SK-N-MC (cell line): ENCODE measurements at regions not wholly inside any gene's neighbourhood (a gene's known extent, or its start where the extent isn't known, plus 50 kb on each side); places are given as distances from the start of the nearest gene placed in this dataset.
"Not testable (repeated sequence)": the region's sequence is repeated elsewhere in the genome, so short reads cannot be mapped to it uniquely, and the experiment has no call there.

ENCODE experiments used
- DNase-seq: peaks from one replicate; pipeline ENCODE4 v3.0.0-alpha.2; 2011; ENCODE audit warnings: low read depth, low spot score
- H3K27ac ChIP-seq: fragments of 200-600 bp; sonication (generic); 2 replicates; pipeline ENCODE4 v1.5.1; 2016; ENCODE audit warnings: mixed run types
- H3K36me3 ChIP-seq: fragments of 200-600 bp; sonication (generic); 2 replicates; pipeline ENCODE4 v1.6.1; 2017; ENCODE audit warnings: antibody characterized with exemption, low read length, mixed read lengths; ENCODE audit not compliant: insufficient read depth
- H3K4me3 ChIP-seq: fragments of 200-600 bp; sonication (generic); 2 replicates; pipeline ENCODE4 v1.5.1; 2016
- H3K9ac ChIP-seq: fragments of 200-600 bp; sonication (generic); 2 replicates; pipeline ENCODE4 v1.8.0; 2017; ENCODE audit warnings: mixed run types, mixed read lengths; ENCODE audit not compliant: insufficient read length
- H3K9me3 ChIP-seq: fragments of 200-600 bp; sonication (generic); 2 replicates; pipeline ENCODE4 v1.6.1; 2017; ENCODE audit warnings: low read depth, mild to moderate bottlenecking, antibody characterized with exemption, low read length, moderate library complexity, mixed read lengths

DNA sequence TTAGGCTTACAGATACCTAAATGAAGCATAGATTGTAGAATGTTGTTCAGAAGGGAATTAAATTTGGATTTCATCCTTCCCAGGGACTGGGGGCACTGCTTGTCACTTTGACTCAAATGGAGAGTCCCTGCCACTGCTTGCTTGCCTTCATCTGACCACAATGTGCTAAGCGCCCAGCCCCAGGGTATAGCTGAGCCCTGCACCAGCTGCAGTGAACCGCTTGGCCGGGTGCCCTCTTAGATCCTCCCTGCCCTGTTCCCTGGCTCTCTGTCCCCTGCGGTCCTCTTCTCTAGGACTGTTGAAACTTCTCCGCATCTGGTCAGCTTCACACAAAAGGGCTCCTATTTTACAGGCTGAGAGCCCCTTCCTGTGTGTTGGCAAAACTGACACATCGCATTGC, 170.9 kb downstream of the BCL2L11 start:
- not testable (repeated sequence) for H3K4me3 ChIP-seq, DNase-seq

DNA sequence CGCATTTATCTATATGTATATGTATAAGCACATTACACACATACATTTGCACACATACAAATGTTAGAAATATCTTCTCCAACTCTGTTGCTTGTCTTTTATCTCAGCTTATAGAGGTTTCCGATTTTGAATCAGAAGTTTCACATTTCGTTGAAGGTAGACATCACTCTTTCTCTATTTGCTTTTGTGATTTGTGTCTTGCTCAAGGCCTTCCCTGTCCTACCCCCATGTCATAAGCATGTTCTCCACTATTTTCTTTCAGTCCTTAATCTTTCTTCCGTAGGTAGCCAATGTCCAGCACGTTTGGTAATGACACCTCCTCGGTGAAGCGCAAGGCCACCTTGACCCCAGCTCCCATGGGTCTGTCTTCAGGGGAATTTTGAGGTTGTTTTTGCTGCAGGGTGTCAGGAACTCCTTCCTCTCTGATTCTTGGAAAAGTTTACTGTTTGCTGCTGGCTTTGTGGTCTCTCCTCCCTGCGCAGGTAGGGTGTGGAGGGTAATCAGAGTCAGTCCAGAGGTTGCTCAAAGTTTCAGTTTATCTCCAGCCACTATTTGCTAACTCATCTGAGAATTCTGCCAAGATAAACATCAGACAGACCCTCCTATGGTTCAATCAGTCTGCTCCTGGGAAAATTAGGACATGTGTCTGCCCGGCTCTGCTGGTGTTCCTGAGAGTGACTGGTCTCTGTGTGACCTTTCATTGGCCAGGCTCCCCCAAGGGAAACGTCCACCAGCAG, 171.7 kb downstream of the BCL2L11 start:
- not testable (repeated sequence) for H3K4me3 ChIP-seq, H3K27ac ChIP-seq, DNase-seq, H3K36me3 ChIP-seq, H3K9ac ChIP-seq, H3K9me3 ChIP-seq

More for the DNA sequence above, 170.9 kb downstream of the BCL2L11 start:
- not testable (repeated sequence) for H3K36me3 ChIP-seq, H3K9ac ChIP-seq, H3K9me3 ChIP-seq, H3K27ac ChIP-seq

GRCh38 chr2:111294699-111295098, 174.0 kb downstream of the BCL2L11 start:
- H3K27ac ChIP-seq, H3K36me3 ChIP-seq, H3K9ac ChIP-seq, H3K4me3 ChIP-seq, H3K9me3 ChIP-seq, DNase-seq: not testable (repeated sequence)

- not testable (repeated sequence) for DNase-seq, H3K36me3 ChIP-seq
Measured at GRCh38 chr2:111296122-111296804, 175.5 kb downstream of the BCL2L11 start.

DNA sequence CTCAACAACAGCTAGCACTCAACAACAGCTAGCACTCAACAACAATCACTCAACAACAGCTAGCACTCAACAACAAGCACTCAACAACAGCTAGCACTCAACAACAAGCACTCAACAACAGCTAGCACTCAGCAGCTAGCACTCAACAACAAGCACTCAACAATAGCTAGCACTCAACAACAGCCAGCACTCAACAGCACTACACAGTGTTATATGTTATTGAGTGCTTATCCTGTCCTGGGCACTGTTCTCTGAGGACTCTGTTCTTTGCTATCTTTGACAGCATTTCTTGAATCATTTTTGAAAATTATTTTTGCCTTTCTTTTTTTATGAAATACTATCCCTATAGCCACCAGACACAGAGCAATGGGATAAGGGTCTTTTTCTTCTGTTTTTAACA, 176.4 kb downstream of the BCL2L11 start:
- not testable (repeated sequence) for H3K9ac ChIP-seq, H3K27ac ChIP-seq, H3K9me3 ChIP-seq, H3K36me3 ChIP-seq, H3K4me3 ChIP-seq, DNase-seq

More at GRCh38 chr2:111296122-111296804, 175.5 kb downstream of the BCL2L11 start:
- H3K9me3 ChIP-seq, H3K27ac ChIP-seq, H3K9ac ChIP-seq, H3K4me3 ChIP-seq: not testable (repeated sequence)

DNA sequence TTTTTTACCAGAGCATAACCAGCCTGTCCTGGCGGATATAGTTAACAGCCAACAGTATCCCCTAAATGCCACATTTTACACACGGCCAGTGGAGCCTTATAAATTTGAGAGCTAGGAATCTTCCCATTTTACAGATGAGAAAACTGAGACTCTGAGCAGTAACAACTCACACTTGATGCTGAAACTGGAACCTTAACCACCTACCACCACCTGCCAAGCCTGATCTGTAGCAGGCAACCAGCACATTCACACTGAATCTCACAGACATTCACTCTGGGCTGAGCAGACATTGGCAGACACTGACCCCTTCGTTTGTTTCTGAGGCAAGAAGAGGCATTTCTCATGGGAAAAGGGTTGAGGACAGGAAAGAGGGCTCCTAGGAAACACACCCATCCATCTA, 178.2 kb downstream of the BCL2L11 start:
- not testable (repeated sequence) for DNase-seq

GRCh38 chr2:111299635-111300034, 178.9 kb downstream of the BCL2L11 start:
- not testable (repeated sequence) for DNase-seq, H3K36me3 ChIP-seq, H3K4me3 ChIP-seq, H3K9ac ChIP-seq, H3K27ac ChIP-seq, H3K9me3 ChIP-seq

More for the DNA sequence above, 178.2 kb downstream of the BCL2L11 start:
- not testable (repeated sequence) for H3K4me3 ChIP-seq, H3K9me3 ChIP-seq, H3K36me3 ChIP-seq, H3K27ac ChIP-seq, H3K9ac ChIP-seq

DNA sequence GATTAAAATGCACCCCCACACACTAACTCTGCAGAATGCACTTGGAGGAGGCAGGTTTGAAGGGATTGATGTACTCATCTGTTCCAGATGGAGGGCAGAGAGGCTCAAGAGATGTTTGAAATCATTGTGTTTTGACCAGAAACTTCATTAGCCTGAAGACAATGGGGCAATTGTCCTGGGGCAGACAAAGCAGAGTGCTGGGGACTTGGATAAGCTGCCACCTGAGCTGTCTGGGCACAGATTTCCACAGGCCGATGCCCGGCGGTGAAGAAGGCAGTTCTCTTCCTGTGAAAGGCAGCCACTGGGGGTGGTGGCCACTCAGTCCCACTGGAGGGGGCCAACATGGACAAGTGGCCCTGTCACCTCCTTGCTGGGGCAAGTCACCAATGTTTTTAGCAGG, 181.0 kb downstream of the BCL2L11 start:
- H3K9ac ChIP-seq, DNase-seq, H3K36me3 ChIP-seq, H3K4me3 ChIP-seq, H3K9me3 ChIP-seq, H3K27ac ChIP-seq: not testable (repeated sequence)

DNA sequence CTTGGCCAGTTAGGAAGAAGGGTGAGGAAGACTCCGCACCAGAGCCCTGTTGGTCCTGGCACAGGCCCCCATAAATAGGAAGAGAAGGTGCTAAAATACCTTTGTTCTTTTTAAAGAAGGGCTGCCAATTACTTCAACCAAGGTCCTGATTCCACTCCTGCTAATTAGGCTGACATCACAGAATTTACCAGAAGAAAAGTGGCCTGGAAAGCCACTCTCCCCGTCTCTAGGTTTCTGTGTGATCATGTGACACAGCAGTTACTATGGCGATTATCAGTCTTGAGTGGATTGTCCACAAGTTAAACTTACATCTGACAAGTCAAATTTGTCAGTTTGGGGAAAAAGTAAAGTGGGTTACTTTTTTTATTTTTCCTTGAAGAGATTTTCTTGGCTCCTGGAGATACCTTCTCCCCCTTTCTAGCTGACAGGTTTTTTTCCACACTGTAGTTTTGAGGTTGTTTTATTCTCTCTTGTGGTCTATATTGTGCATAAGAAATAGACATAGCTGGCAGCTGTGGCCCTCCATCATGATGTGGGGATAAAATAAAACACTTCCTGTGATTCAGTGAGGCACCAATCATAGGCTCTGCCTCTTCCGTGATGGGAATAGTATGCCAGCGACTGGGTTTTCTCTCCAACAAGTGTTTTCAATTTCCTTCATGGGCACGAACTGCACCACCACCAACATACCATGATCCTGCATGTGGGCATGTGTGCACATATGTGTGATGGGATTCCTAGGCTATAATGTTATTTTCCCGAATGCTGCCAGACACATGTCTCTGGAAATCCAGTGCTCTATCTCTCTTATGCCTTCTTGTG, 181.9 kb downstream of the BCL2L11 start:
- H3K27ac ChIP-seq, H3K4me3 ChIP-seq, DNase-seq, H3K9me3 ChIP-seq, H3K9ac ChIP-seq, H3K36me3 ChIP-seq: not testable (repeated sequence)

DNA sequence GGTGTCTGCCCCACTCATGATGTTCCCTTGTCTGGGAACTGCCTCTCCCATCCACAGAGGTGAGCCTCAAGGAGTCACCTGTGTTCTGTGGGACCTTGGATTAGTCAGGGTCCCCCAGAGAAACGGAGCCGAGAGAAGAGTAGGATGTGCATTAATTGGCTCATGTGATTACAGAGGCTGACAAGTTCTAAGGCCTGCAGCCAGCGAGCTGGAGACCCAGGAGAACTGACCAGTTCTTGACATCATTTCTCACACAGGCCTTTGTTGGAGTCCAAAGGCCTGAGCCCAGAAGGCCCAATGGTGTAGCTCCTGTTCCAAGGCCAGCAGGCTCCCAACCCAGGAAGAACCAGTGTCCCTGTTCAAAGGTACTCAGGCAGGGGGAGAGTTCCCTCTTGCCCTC, 186.6 kb downstream of the BCL2L11 start:
- not testable (repeated sequence) for H3K27ac ChIP-seq, H3K9me3 ChIP-seq, H3K9ac ChIP-seq, DNase-seq, H3K4me3 ChIP-seq, H3K36me3 ChIP-seq

- not testable (repeated sequence) for DNase-seq, H3K4me3 ChIP-seq, H3K36me3 ChIP-seq
Measured at GRCh38 chr2:111309231-111310075, 188.7 kb downstream of the BCL2L11 start.

GRCh38 chr2:111310395-111310794, 189.7 kb downstream of the BCL2L11 start:
- not testable (repeated sequence) for DNase-seq, H3K9ac ChIP-seq, H3K27ac ChIP-seq

More at GRCh38 chr2:111309231-111310075, 188.7 kb downstream of the BCL2L11 start:
- H3K9me3 ChIP-seq, H3K27ac ChIP-seq, H3K9ac ChIP-seq: not testable (repeated sequence)

DNA sequence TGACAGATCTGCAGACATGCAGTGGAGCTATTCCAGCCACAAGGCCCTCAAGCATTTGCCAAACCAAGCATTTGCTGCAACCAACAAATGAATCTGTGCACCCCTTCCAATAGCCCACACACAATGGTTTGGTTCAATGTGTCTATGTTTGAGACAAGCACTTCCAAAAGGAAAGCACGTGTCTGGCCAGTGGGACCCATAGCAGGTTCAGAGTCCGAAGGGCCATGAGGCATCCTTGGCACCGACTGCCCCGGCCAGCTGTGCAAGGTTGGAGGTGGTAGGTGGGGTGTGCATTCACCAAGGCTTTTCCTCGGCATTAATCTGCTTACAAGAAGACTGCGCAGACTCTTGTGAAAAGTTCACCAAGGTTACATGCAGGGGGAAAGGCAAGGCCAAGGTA, 190.9 kb downstream of the BCL2L11 start:
- H3K36me3 ChIP-seq, H3K9ac ChIP-seq, H3K27ac ChIP-seq, H3K9me3 ChIP-seq, DNase-seq, H3K4me3 ChIP-seq: not testable (repeated sequence)

More at GRCh38 chr2:111310395-111310794, 189.7 kb downstream of the BCL2L11 start:
- not testable (repeated sequence) for H3K9me3 ChIP-seq, H3K36me3 ChIP-seq, H3K4me3 ChIP-seq
